SKM-1 (cell line): ENCODE measurements at regions not wholly inside any gene's neighbourhood (a gene's known extent, or its start where the extent isn't known, plus 50 kb on each side); places are given as distances from the start of the nearest gene placed in this dataset.

Experiments
- DNase-seq: peaks from one replicate; lab custom pipeline; 2025; ENCODE audit not compliant: unreplicated experiment; lab: John Stamatoyannopoulos, UW

DNA sequence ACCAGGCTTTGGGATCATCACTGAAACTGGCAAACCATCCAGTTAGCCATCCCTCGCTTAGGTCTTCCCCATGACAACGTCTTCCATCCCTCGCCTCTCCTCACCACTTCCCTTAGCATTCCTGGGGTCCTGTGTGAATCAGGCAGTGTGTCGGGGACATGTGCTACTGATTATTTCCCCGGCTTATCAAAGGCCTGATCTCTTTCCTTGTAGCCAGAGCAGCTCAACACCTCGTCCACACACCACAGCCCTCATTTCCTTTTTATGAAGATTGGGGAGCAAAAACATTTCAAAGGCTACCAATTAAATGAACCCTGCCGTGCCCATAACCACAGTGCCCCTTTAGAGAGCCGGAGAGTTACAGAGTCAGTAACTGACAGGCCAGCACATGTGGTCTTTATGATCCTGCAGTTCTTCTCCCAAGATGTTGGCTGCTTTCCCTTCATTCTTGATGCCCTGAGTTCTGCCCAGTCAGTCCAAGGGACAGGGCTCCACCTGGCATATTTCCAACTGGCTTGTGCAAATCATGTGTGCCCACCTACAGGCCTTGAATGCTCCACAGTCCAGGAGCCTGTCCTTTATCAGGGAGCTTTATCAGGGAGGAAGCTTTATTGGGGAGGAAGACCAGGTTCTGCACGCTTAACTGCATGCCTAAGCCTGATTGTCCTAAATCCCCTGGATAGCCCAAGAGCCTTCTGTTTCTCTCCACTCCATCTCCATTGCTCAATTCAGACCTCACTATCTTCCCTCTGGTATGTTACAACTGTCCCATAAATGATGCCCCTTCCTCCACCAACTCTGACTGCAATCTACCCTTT lies 343.1 kb downstream of the CYRIA start:
- no peak for DNase-seq

DNA sequence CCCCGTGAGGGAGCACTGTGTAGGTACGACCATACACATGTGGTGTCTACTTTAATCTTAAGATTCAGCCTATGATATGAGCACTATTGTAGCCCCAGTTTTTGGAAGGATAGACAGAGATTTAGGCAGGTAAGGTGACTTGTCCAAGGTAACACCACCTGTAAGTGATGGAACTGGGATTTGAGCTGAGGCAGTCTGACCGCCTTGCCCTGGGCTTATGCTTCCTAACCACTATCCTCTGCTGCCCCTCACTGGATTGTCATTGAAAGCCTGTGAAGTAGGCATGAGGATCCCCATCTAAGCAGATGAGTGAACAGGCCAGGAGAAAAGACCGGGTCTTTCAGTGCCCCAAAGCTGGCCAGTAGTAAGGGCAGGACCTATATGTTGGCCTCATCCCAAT lies 343.8 kb downstream of the CYRIA start:
- no peak for DNase-seq

DNA sequence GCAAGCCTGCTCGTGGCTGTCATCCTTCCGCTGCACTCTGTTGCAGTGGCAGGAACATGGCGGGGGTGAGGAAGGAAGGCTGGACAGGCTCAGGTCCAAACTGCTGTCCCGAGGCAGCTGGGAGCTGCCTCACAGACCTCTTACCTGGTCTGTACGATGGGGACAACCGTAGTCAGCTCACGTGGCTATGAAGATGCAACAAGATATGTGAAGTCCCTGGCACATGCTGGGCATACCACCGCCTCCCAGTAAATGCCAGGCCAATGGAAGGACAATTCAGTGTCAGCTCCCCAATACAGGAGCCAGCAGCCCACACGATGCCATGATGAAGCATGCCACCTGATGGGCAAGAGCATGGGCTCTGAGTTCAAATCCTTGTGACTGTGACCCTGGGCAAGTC lies 344.4 kb downstream of the CYRIA start:
- no peak for DNase-seq

DNA sequence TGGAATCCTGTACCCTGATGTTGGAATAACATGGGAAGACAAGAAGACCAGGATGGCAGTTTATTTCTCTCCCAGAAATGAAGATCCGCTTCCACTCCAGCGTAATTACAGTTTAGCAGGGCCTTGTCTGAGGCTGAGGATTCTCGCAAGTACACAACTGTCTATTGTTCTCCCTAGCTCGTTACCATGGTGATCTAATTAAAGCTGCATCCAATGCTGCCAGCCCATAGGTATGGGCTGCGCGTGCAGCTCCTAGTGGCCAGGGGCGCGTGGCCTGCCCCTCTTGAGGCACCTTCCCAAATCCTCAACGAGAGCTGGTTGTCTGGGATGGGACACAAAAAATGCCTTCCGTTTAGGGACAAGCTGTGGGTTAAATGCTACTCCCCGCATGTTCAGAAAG lies 344.9 kb downstream of the CYRIA start:
- DNase-seq: no peak

DNA sequence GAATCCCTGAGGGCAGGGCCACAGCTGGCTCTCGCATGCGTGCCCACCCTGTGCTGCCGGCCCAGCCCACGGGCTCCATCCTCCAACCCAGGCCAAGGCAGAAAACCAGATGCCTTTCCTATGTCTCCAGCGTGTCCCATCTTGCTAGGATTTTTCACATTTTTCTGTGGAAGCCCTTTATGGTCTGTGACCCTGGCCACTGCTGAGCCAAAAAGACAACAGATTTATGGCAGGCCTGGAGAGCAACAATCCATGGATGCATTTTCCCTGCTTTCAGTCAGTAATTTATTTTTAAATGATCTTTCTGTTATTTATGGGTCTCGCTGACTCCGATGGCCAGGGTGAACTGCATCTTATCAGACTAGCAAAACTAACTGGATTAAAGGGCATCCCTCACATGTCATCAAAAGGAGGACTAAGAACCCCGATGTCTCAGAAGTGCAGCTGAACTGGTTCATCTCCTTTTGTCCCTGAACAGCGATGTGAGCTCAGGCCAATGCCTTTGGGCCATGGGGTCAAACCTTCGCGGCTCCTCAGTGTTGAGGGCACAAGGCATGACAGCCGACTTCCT lies 346.0 kb downstream of the CYRIA start:
- no peak for DNase-seq

DNA sequence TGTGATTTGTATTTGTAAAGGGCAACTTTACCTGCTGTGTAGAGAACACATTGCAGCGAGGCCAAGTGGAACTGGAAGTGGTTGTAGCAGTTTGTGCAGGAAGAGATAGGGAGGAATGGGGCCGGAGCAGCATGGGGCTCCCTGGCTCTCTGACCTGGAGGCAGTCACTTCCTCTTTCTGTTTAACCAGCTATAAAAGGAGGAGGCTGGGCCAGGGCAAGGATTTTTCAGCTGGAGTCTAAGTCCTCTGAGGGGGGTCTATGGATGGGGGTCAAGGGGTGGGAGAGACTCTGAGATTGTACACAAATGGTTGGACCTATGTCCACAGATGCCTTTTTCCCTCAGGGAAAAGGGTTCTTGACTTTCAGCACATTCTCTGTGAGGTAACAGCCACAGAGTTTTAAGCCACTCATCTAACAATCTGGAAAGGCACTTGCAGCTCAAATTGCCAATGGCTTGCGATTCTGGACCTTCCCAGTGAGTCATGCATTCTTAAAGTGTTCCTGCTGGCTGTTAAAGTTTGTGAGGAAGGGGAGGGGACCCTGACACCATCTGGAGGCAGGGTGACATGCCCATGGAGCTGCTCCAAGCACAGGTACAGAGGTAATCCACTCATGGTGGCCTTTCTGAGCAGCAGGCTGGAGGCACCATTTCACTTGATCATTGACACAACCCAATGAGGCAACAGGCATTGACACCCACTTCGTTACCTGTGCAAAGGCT lies 347.0 kb downstream of the CYRIA start:
- peak; percentile 27 for DNase-seq

DNA sequence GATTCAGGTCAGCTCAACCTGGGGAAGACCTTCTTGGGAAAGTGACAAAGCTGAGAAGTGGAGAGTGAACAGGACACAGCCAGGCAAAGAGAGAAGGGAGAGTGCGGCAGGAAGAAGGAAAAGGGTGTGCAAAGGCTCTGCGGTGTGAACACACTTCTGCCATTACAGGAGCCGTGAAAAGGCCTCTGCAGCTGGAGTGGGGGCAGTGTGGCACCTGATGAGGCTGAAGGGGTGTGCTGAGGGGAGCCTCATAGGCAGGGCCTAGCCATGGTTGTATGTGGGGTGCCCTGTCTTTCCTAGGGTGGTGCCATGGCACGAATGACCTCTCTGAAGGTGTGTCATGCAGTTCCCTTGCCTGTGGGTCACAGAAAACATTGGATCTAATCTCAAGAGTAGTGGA lies 347.6 kb downstream of the CYRIA start:
- no peak for DNase-seq

DNA sequence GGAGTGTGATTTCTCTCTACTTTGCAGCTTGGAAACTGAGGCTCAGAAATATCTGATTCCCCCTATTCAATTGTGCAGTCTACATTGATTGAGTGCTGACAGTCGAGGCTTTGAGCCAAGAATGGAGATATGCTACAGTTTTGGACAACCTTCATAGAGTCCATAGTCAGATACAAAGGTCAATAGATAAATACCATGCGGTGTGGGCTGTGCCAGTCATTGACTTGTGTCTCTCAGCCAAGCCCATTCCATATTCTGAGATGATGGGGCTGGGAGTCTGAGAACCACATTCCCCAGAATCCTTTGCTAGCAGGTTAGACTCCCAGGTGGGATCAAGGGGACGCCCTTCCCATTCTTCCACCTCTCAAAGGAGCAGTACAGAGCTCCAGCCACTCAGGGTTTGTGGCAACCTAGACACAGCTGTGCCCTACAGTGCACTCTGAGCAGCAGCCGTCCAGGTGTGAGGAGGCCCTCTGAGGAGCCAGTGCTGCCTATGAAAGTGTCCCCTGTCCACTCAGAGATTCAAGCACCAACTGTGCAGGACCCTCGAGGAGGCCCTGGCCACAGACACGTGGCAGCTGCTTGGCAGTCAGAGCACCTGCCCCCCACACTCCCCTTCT lies 348.3 kb downstream of the CYRIA start:
- DNase-seq: no peak

DNA sequence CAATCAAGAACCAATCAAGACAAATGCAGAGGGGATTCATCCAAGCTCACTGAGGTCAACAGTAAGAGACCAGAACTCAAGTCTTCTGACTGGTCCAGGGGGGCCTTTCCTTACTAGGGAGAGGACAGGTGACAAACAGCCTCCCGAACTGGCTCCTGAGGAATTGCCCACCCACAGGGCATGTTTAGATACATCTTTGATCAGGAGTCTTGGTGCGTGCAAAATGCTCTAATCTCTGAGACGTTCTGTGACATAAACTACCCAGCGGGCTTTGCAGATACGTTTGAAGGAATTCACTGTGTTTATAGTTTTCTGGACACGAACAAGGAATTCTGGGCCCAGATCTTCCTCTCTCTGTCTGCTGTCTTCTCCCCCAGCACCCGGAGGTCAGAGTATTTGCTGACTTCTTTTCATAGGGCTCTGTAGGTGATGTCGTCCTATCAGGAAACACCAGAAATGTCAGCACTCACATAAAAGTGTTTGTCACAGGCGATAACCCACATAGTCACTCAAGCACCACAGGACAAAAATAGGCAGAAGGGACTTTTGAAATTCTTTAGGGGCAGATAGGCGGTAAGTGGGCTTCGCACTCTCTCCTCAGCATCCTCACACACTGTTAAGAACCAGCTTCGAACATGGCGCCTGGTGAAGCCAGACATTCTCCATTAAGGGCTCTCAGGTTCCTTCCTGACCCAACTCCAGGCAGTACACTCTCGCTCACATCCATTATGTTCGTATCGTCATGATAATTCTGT lies 349.0 kb downstream of the CYRIA start:
- DNase-seq: no peak

DNA sequence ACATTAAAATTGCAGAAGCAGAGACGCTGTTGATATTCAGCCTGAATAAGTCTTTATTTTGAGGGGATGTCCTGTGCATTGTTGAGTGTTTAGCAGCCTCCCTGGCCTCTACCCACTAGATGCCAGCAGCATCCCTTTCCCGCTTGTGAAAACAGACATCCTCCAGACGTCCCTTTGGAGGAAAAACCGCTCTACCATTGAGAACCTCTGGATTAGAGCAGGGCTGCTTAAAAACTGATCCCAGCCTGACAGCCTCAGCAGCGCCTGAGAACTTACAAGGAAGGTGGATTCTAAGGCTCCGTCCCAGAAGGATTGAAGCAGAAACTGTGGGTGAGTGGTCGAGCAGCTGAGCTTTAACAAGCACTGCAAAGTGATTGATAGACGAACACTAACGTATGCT lies 349.7 kb downstream of the CYRIA start:
- DNase-seq: no peak

DNA sequence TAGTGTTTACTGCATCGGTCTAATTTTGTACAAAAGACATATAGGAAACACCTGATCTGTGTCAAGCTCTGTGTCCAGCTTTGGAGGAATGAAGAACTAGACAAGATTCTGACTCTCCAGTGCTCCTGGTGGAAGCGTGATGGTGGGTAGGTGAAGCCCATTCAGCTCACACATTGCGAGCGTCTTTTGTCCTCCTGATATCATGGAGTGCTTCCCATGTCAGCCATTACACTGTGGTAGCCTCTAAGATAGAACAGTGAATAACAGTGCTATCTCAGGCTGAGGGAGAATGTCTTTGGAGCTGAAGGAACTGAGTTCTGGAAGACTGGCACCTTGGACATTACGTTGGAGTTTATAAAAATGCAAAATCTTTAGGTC lies 350.2 kb downstream of the CYRIA start:
- no peak for DNase-seq

DNA sequence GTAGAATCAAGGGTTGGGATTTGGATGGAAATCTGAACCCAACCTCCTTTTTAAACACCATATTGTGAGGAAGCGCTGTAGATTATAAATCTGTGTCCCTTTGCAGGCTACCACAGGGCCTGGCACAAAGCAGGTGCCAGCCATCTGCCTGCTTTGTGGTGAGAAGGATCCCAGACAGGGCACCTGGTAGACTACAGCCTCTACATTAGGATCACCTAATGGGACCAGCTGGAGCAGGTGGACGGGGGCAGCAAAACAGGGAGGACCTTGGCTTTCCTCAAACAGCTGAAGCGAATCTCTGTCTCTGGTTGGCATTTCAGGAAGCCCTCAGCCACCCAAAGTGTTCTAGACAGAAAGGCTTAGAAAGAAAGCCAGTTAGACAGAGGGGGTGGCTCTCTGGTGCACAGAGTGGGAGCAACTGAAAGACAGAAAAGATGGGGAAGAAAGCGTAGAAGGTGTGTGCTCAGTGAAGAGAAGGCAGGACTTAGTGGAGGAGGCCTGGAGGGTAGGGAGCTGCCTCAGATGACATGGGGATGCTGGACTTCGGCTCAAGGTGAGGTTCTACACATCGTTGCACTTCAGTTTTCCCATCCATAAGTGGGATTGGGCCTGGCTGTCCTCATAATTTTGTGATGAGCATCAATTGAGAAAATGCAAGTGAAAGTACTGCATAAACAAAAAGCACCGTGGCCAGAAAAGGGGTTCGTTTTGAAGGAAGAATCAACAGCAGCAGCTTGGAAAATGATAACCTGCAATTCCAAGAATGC lies 350.8 kb downstream of the CYRIA start:
- no peak for DNase-seq

DNA sequence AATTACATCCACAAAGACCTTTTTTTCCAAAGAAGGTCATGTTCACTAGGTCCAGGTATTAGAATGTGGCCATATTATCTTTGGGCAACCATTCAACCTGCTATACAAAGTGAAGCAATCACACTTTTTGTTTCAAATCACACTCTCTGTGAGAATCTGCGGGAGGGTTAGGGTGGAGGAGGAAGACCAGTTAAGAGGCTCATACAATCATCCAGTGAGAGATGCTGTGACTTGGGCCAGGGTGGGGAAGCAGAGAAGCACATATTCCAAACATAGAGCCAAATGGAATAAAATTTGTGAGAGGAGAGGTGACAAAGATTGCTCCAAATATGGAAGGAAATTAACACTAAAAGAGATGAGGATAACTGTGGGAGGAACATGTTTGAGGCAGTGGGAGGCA lies 351.6 kb downstream of the CYRIA start:
- no peak for DNase-seq

DNA sequence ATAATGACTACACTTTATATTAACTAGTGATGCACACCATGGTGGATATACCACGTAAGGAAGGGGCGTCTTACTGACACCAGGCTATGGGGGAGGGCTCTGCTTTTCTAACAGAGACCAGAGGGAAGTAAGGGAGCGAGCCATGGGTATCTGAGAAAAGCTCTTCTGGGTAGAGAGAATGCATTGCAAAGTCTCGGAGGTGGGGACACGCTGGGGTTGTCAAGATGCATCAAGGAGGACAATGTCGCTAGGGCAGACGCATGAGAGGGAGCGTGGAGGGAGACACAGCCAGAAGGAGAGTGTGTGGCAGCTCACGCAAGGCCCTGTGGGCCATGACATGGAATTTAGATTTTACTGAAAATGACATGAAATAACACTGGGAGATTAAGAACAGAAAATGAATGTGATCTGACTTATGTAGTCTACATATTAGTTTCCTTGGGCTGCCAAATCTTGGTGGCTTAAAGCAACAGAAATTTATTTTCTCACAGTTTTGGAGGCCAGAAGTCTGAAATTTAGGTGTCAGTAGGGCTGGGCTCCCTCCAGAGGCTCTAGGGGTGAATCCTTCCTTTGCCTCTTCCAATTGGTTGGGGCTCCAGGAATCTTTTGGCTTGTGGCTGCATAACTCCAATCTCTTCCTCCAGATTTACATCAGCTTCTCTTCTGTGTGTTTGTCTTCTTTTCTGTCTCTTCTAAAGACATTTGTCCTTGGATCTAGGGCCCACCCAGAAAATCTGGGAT lies 352.2 kb downstream of the CYRIA start:
- no peak for DNase-seq

DNA sequence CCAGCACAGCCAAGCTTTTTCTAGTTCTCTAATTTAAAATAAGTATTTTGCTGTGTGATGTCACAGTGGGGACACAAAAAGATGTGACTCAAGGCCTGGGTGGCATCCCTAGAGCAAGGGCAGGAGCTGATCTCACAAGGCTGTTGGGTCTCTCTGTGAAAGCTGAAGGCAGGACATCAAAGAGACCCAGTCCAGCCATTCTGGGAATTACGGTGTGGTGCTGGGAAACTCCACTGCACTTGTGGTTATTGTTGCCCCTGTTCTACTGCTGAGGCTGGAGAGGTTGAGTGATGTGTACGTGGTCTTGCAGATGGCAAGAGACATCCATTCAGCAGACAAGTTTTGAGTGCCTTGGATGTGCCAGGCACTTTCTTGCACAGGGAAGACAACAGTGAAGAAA lies 352.9 kb downstream of the CYRIA start:
- no peak for DNase-seq

DNA sequence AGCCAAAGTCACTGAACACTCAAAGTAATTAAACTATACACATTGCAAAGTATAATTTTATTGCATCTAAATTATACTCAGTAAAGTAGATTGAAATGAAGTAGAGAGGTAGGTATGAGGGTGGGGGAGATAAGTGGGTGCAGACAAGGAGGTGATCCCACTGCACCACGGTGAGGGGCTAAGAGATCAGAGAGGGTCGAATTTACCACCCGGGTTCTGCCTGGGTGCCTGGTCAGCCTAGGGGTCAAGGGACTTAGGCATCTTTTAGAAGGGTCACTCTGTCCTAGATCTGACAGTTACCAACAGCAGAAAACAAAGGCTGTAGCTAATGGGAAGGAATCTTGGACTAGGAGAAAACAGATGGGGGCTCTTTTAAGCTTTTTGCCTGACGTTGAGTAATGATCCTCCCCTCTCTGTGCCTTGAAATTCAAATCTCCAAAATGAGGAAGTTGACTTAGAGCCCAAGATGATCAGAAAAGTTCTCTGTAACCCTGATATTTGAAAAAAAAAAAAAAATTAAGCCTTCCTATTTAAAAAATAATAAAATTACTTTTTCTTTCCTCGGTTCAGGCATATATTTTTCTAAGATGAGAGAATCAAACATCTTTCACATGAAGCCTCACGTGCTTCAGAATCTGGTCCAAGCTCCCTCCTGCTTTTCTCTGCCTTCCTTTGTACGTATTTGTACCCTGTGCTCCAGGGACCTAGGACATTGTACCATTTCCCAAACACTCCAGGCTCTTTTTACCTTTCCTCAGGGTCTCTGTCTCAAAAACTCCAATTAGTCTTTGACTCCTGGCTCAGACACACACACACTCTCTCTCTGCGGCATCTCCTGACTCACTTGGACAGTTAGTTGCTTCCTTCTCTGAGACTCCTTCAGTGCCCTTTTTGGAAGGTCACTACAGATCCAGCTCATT lies 353.9 kb downstream of the CYRIA start:
- DNase-seq: no peak

DNA sequence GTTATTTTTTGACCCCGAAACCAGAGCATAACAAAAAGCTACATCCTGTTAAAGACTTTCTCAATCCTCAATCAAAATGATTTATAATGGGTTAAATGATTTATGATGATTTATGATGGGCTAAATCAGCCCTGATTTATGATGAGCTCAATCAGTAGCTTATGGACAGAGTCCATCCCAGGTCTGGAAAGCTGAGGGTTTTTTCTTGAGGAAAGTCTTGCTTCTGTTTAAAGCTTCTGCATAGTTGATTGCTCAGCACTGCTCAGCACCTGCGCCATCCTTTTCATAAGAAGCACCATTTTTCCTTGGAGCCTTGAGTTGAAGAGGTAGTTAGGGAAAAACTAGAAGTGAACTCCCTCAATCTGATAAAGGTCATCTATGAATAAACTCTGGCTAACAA lies 356.8 kb downstream of the CYRIA start:
- DNase-seq: no peak

DNA sequence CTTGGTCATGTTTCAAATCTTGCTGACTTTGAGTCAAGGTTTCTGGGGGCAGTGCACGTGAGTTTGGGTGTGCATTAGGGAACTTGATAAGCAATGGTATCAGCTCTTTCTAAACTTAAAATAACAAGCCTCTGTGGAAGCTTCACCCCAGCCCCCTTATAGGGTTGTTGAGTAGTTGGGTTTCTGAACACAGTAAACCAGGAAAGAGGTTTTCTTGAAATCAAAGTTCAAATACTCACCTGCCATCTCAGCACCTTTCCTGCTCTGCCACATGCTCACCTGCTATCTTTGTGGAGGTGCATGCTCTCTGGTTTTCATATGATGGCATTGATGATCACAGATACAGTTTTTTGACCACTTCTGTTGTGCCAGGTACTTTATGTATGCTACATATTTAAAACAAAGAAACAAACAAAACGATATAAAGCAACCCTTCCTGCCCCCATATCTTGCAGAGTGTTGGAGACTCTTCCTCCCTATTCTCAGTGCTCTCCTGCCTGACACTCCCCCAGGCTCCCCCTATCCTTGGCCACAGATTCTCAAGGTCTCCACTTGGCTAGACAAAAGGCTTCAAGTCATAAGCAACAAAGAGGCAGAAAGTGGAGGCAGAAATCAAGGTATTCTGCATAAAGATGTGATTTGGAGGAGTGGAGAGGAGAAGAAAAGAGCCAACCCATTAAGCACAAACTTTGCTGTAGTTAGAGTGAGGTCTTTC lies 360.6 kb downstream of the CYRIA start:
- DNase-seq: no peak
